Body of pancreas (tissue), 4 donors: ENCODE measurements at regions not wholly inside any gene's neighbourhood (a gene's known extent, or its start where the extent isn't known, plus 50 kb on each side); places are given as distances from the start of the nearest gene placed in this dataset.

Experiments used
- CTCF ChIP-seq, 7 experiments: fragments of 450-650 bp in 4 of 7; fragments of 200-600 bp in 3 of 7; sonication (generic) in 3 of 7; IDR thresholded peaks; one replicate each; pipeline ENCODE4 v1.5.1; 2016 to 2019; ENCODE audit warnings: antibody characterized with exemption in 7 of 7
- POLR2A ChIP-seq, 3 donors: fragments of 450-650 bp; IDR thresholded peaks; one replicate each; pipeline ENCODE4 v1.6.1; 2016; ENCODE audit warnings: antibody characterized with exemption in 3 of 3, mild to moderate bottlenecking in 2 of 3

- TF ChIP-seq CTCF (IDR thresholded peaks at IDR 0.05) (no peak), POLR2A (IDR thresholded peaks at IDR 0.05) (no peak)
These were observed 110.9 kb downstream of the RASSF10 start for GRCh38 chr11:13119941-13120520.
